ENCODE measurements at regions not wholly inside any gene's neighbourhood (a gene's known extent, or its start where the extent isn't known, plus 50 kb on each side); places are given as distances from the start of the nearest gene placed in this dataset.

GRCh38 chr4:15232366-15233263, 195.2 kb upstream of the C1QTNF7 start:
- DNase-seq, result no peak

DNA sequence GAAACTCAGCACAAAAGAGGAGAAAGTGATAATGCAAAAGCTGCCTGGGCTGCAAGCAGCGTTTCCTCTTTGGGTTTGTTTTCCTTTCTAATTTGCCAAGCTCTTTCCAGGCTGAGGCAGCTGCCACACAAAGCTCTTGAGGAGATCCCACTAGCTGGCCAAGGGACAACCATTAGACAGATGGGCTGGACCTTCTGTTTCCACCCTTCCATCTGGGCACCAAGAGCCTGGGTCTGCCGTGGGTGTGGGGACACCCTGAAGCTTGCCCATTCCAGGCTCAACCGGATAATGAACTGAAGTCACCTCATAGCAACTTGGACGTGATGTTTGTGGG, 194.6 kb upstream of the C1QTNF7 start:
- no peak for DNase-seq

GRCh38 chr4:15233626-15234025, 194.2 kb upstream of the C1QTNF7 start:
- no peak for DNase-seq

DNA sequence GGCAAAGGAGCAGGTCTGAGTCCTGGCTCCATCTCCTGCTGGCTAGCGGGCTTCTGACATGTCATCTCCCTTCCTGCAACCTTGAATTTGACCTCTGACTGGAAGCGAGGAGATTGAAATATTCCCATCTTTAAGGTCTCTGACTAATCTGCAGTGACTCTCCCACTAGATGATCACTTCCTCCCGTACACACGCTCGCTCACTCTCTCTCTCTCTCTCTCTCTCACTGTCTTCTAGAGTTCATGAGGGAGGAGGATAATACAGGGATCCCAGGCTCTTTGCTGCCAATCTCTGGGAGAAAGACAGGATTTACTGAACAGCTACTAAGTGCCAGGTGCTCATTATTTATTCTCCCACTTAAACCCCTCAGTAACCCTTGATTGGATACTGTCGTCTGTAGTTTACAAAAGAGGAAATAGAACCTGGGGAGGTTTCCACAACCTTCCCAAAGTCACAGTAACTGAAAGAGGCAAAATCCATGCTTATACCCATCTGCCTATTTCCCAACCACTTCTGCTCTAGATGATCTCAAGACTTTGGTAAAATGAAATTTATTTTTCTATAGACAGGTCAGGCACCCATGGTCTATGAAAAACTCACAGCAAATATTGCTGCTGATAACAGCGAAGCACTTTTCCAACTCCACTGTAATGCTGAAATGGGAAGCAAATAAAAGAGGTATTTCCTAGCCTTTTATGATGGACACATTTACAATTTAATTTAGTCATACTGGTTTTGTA, 193.5 kb upstream of the C1QTNF7 start:
- DNase-seq, result no peak

GRCh38 chr4:15234856-15235126, 193.0 kb upstream of the C1QTNF7 start:
- DNase-seq, result no peak

- no peak for DNase-seq
Measured at GRCh38 chr4:15235135-15235534, 192.7 kb upstream of the C1QTNF7 start.

DNA sequence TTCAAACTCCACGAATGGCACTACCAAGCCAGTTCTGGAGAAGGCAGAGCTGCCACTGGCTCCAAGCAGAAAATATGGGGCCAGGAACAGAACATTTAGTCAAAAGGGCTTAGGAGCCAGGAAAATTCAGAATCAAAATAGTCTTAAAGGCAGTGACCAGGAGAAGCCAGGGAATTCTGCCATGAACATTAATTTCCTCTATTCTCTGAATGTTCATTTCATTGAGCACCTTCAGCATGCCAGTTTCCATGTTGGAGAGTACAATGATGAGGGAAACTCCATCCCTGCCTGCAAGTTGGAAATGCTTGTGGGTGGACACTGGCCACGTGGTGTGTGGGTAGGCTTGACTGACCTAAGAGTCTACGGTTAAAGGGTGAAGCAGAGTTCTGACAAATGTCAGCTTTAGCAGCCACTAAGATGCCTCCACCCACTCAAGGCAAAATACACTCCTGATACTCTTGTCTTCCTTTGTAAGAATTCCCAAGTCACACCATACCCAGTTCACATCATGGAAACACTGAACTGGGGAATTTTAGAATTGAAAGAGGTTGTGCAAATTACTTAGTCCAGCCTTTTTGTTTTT, 190.1 kb upstream of the C1QTNF7 start:
- DNase-seq, result no peak

DNA sequence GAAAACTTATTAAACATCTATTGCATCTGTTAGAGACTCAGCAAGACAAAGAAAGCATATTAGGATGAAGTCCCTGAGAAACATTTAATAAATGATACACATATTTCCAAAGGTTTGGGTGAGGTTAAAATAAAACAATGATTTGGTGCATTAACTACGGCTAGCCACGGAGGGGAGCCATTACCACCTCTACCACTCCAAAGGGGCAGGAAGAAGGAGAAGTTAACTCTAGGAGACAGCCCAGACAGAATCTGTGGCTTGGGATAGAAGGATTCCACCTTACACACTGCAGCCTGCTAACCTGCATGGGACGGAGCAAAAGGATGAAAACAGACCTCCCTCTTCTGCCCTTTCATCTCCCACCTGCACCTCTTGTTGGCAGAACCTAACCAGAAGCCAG, 189.1 kb upstream of the C1QTNF7 start:
- no peak for DNase-seq

- no peak for DNase-seq
Measured at GRCh38 chr4:15239866-15240265, 188.0 kb upstream of the C1QTNF7 start.

DNA sequence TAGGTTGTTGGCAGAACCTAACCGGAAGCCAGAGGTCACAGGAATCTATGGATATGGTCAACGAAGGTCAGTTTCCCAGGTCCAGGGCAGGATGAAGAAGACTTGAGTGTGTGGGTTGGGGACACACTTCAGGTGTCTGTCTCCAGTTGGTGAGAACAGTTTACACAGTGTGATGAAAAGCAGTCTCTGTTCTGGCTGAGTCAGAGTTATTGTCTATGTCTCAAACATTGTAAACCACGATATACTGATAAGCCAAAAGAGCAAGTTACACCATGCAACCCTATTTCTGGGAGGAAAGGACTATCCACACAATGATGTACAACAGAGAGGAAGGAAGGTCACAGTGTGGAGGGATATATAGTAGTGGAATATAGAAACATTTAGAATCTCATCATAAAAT, 187.1 kb upstream of the C1QTNF7 start:
- no peak for DNase-seq

- no peak for DNase-seq
Measured at GRCh38 chr4:15242021-15242420, 185.8 kb upstream of the C1QTNF7 start.

DNA sequence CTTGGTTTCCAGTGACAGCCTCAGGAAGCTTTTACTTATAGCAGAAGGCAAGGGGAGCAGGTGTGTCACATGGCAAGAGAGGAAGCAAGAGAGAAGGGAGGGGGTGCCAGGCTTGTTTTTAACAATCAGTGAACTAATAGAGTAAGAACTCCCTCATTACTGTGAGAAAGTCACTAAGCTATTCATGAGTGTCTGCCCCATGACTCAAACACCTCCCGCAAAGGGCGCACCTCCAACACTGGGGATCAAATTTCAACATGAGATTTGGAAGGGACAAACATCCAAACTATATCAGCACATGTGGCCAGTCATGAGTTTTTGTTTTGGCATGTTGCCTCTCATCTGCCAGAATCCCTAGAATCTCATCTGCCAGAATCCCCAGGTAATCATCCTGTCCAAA, 183.5 kb upstream of the C1QTNF7 start:
- no peak for DNase-seq

GRCh38 chr4:15245006-15245530, 182.8 kb upstream of the C1QTNF7 start:
- DNase-seq, result no peak

GRCh38 chr4:15250021-15250441, 177.8 kb upstream of the C1QTNF7 start:
- no peak for DNase-seq

DNA sequence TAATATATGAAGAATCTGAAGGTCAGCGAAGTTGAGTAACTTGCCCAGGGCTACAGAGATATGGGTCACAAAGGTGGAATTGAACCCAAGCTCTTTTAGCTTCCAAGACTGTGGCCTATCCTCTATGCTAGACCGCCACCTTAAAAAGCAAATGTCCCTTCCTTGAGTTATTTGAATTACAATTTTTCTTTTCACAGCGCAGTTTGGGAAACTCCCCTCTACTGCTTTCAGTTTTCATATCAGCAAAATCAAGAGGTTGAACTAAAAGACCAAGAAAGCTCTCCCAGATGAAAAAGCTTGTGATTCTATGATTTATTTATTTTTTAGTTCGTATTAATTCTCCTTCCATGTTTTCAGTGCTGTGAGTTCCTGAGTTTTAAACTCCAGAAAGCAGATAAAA, 174.5 kb upstream of the C1QTNF7 start:
- DNase-seq, result no peak

- no peak for DNase-seq
Measured at GRCh38 chr4:15254236-15254880, 173.5 kb upstream of the C1QTNF7 start.

- DNase-seq, result no peak
Measured at GRCh38 chr4:15255537-15255936, 172.3 kb upstream of the C1QTNF7 start.

GRCh38 chr4:15260758-15261157, 167.1 kb upstream of the C1QTNF7 start:
- no peak for DNase-seq

GRCh38 chr4:15262396-15262795, 165.4 kb upstream of the C1QTNF7 start:
- DNase-seq, result no peak

GRCh38 chr4:15270201-15270600, 157.6 kb upstream of the C1QTNF7 start:
- DNase-seq, result no peak

GRCh38 chr4:15286041-15286440, 141.8 kb upstream of the C1QTNF7 start:
- no peak for DNase-seq

- DNase-seq, result no peak
Measured at GRCh38 chr4:15291122-15291521, 136.7 kb upstream of the C1QTNF7 start.

- no peak for DNase-seq
Measured at GRCh38 chr4:15293711-15294110, 134.1 kb upstream of the C1QTNF7 start.
